ENCODE measurements at regions not wholly inside any gene's neighbourhood (a gene's known extent, or its start where the extent isn't known, plus 50 kb on each side); places are given as distances from the start of the nearest gene placed in this dataset.

- H3K4me1 Mint-ChIP-seq = no peaks in the 10 kb centered on the region
- intact Hi-C loops (cut with micrococcal nuclease) = no loop called here
- no peaks in the 10 kb centered on the region for H3K4me1 ChIP-seq (ENCODE audit: control insufficient read depth in 2 of 2, insufficient read depth in 2 of 2, low read length in 2 of 2)
- H3K36me3 Mint-ChIP-seq = no peaks in the 10 kb centered on the region
- H3K36me3 ChIP-seq (ENCODE audit: control insufficient read depth in 2 of 3, insufficient read depth in 3 of 3, low read length in 3 of 3) = no peaks in the 10 kb centered on the region
- no peak overlapping the region for H3K27ac Mint-ChIP-seq
- no peak overlapping the region for H3K4me3 Mint-ChIP-seq
- no peak overlapping the region for H3K4me3 ChIP-seq (ENCODE audit: low read length)
- ATAC-seq (no peak), DNase-seq (no peak)
- H3K27ac ChIP-seq (ENCODE audit: low read depth, low read length) = no peak overlapping the region
- CTCF ChIA-PET = no interaction called here
- H3K27me3 ChIP-seq (ENCODE audit: control insufficient read depth in 2 of 2, insufficient read depth in 2 of 2, low read length in 2 of 2) = no peaks in the 10 kb centered on the region
- POLR2A ChIA-PET = interaction anchor here (0.7 kb wide), 1 partner anchor 10 kb away, joined by 3 read pairs; no protein-coding TSS in a partner anchor
- no peaks in the 10 kb centered on the region for H3K9me3 ChIP-seq (ENCODE audit: control insufficient read depth in 2 of 3, low read length in 3 of 3)
- H3K27me3 Mint-ChIP-seq = no peaks in the 10 kb centered on the region
- H3K9me3 Mint-ChIP-seq = peaks cover 2 to 19% (median 5%) of the 10 kb centered on the region in 11 donors
Observed at GRCh38 chr3:116940719-116941118, 231.1 kb downstream of the TUSC7 start.

GRCh38 chr3:116946376-116946775 is 236.8 kb downstream of the TUSC7 start:
- intact Hi-C loops (cut with micrococcal nuclease) = no loop called here

DNA sequence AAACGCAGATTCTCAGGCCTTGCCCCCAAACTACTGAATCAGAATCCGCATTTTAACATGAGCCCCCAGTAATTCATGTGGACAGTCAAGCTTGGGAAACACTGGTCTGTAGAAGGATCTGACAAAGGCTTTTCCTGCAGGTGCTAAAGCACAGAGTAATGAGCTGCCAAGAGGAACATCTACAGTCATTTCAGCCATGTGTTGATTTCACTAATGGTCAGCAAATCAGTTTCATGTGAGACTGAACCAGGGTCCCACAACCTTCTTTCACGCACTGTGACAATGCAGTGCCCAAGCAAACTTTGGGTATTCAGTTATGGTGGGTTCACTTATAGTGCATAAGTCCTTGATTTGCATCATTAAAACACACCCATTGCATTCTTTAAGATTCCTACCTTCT is 237.6 kb downstream of the TUSC7 start:
- DNase-seq = no peak
- no peak overlapping the region for H3K27ac ChIP-seq (ENCODE audit: low read depth, low read length)
- Mint-ChIP-seq H3K9me3 (peaks cover 0 to 24% (median 3%) of the 10 kb centered on the region in 11 donors), H3K36me3 (no peaks in the 10 kb centered on the region), H3K4me1 (no peaks in the 10 kb centered on the region), H3K27ac (no peak overlapping the region), H3K4me3 (no peak overlapping the region), H3K27me3 (no peaks in the 10 kb centered on the region)
- ChIA-PET CTCF (no interaction called here), POLR2A (no interaction called here)
- no peaks in the 10 kb centered on the region for H3K4me1 ChIP-seq (ENCODE audit: control insufficient read depth in 2 of 2, insufficient read depth in 2 of 2, low read length in 2 of 2)
- H3K27me3 ChIP-seq (ENCODE audit: control insufficient read depth in 2 of 2, insufficient read depth in 2 of 2, low read length in 2 of 2) = no peaks in the 10 kb centered on the region
- ATAC-seq = no peak
- no peak overlapping the region for H3K4me3 ChIP-seq (ENCODE audit: low read length)
- intact Hi-C loops (cut with micrococcal nuclease) = no loop called here
- H3K36me3 ChIP-seq (ENCODE audit: control insufficient read depth in 2 of 3, insufficient read depth in 3 of 3, low read length in 3 of 3) = no peaks in the 10 kb centered on the region
- no peaks in the 10 kb centered on the region for H3K9me3 ChIP-seq (ENCODE audit: control insufficient read depth in 2 of 3, low read length in 3 of 3)

More at GRCh38 chr3:116946376-116946775, 236.8 kb downstream of the TUSC7 start:
- no peak overlapping the region for H3K4me3 ChIP-seq (ENCODE audit: low read length)
- no peaks in the 10 kb centered on the region for H3K4me1 ChIP-seq (ENCODE audit: control insufficient read depth in 2 of 2, insufficient read depth in 2 of 2, low read length in 2 of 2)
- H3K27me3 ChIP-seq (ENCODE audit: control insufficient read depth in 2 of 2, insufficient read depth in 2 of 2, low read length in 2 of 2) = no peaks in the 10 kb centered on the region
- Mint-ChIP-seq H3K4me3 (no peak overlapping the region), H3K27me3 (no peaks in the 10 kb centered on the region), H3K36me3 (no peaks in the 10 kb centered on the region), H3K27ac (no peak overlapping the region), H3K4me1 (no peaks in the 10 kb centered on the region), H3K9me3 (peaks cover 0 to 28% (median 5%) of the 10 kb centered on the region in 11 donors)
- no peaks in the 10 kb centered on the region for H3K9me3 ChIP-seq (ENCODE audit: control insufficient read depth in 2 of 3, low read length in 3 of 3)
- CTCF ChIA-PET = no interaction called here
- DNase-seq = no peak
- POLR2A ChIA-PET = no interaction called here
- ATAC-seq = no peak
- no peaks in the 10 kb centered on the region for H3K36me3 ChIP-seq (ENCODE audit: control insufficient read depth in 2 of 3, insufficient read depth in 3 of 3, low read length in 3 of 3)
- H3K27ac ChIP-seq (ENCODE audit: low read depth, low read length) = no peak overlapping the region

DNA sequence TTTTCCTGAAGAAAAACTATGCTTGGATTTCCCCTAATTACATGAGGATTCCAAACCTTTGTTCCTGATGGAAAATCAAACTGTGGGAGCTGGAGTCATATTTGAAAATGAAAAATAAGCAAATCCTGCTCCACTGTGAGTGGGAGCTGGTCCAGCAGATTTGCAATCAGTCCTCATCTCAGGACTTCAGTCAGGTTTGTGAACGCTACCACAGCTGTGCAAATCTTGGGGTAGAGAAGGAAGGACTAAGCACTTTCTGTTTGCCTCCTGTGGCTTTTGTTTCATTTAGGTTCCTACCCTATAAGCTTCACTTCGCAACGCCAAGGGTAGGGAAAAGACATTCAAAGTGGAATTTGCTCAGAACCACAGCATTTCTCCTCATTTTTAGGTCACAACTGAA is 238.2 kb downstream of the TUSC7 start:
- H3K27me3 Mint-ChIP-seq = no peaks in the 10 kb centered on the region
- POLR2A ChIA-PET = no interaction called here
- H3K27ac Mint-ChIP-seq = no peak overlapping the region
- H3K36me3 Mint-ChIP-seq = no peaks in the 10 kb centered on the region
- peaks cover 0 to 20% (median 3%) of the 10 kb centered on the region in 11 donors for H3K9me3 Mint-ChIP-seq
- no peak overlapping the region for H3K27ac ChIP-seq (ENCODE audit: low read depth, low read length)
- H3K9me3 ChIP-seq (ENCODE audit: control insufficient read depth in 2 of 3, low read length in 3 of 3) = no peaks in the 10 kb centered on the region
- intact Hi-C loops (cut with micrococcal nuclease) = no loop called here
- H3K4me1 ChIP-seq (ENCODE audit: control insufficient read depth in 2 of 2, insufficient read depth in 2 of 2, low read length in 2 of 2) = no peaks in the 10 kb centered on the region
- no peak for ATAC-seq
- no peak overlapping the region for H3K4me3 ChIP-seq (ENCODE audit: low read length)
- no peaks in the 10 kb centered on the region for H3K4me1 Mint-ChIP-seq
- no peak overlapping the region for H3K4me3 Mint-ChIP-seq
- no peaks in the 10 kb centered on the region for H3K27me3 ChIP-seq (ENCODE audit: control insufficient read depth in 2 of 2, insufficient read depth in 2 of 2, low read length in 2 of 2)
- DNase-seq = no peak
- CTCF ChIA-PET = no interaction called here
- no peaks in the 10 kb centered on the region for H3K36me3 ChIP-seq (ENCODE audit: control insufficient read depth in 2 of 3, insufficient read depth in 3 of 3, low read length in 3 of 3)

DNA sequence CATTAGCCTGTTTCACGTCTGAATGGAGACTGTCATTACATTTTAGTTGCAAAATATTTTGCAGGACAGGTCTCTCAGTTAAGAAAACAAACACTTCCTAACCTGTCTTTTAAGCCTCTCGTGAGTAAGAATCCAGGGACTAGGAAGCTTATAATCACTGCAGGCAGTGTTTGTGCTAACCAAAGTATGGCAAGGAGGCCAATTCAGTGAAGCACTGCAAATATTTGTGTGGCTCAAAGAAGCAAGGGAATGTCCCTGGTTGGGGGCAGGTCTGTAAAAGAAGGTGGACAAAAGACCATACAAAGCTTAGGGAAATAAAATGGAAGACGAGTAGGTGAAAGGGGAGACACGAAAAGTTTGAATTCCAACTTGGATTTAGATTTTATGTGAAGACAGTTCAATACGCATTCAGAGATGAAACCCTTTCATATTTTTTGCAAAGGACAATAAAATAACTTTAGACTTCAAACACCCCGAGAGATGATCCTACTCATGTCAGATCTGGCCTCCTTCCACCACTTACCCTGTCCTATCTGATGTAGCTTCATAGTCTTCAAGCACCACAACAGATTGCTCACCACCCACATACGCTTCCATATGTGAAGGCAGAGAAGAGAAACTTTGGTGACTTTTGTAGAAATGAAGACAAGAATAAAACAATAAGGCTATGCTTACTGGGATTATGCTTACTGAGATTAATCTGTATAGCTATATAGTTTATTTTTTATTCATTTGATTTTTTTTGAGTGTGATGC is 240.9 kb downstream of the TUSC7 start:
- CTCF ChIA-PET = no interaction called here
- POLR2A ChIA-PET = interaction anchor here (0.5 kb wide), 1 partner anchor 10 kb away, joined by 3 read pairs; no protein-coding TSS in a partner anchor

GRCh38 chr3:116951610-116952009 is 242.0 kb downstream of the TUSC7 start:
- ChIA-PET CTCF (no interaction called here), POLR2A (no interaction called here)
- Histone ChIP-seq H3K4me1 (ENCODE audit: control insufficient read depth in 2 of 2, insufficient read depth in 2 of 2, low read length in 2 of 2) (no peaks in the 10 kb centered on the region), H3K27me3 (ENCODE audit: control insufficient read depth in 2 of 2, insufficient read depth in 2 of 2, low read length in 2 of 2) (no peaks in the 10 kb centered on the region), H3K9me3 (ENCODE audit: control insufficient read depth in 2 of 3, low read length in 3 of 3) (no peaks in the 10 kb centered on the region), H3K4me3 (ENCODE audit: low read length) (no peak overlapping the region), H3K36me3 (ENCODE audit: control insufficient read depth in 2 of 3, insufficient read depth in 3 of 3, low read length in 3 of 3) (no peaks in the 10 kb centered on the region), H3K27ac (ENCODE audit: low read depth, low read length) (no peak overlapping the region)
- no peaks in the 10 kb centered on the region for H3K27me3 Mint-ChIP-seq
- no peaks in the 10 kb centered on the region for H3K4me1 Mint-ChIP-seq
- DNase-seq = no peak
- no peak overlapping the region for H3K4me3 Mint-ChIP-seq
- no peak overlapping the region for H3K27ac Mint-ChIP-seq
- no peak for ATAC-seq
- no peaks in the 10 kb centered on the region for H3K36me3 Mint-ChIP-seq
- intact Hi-C loops (cut with micrococcal nuclease) = no loop called here
- peaks cover 0 to 12% (median 0%) of the 10 kb centered on the region in 11 donors for H3K9me3 Mint-ChIP-seq

More for the DNA sequence above, 240.9 kb downstream of the TUSC7 start:
- H3K9me3 ChIP-seq (ENCODE audit: control insufficient read depth in 2 of 3, low read length in 3 of 3) = no peaks in the 10 kb centered on the region
- no peaks in the 10 kb centered on the region for H3K27me3 Mint-ChIP-seq
- no peaks in the 10 kb centered on the region for H3K36me3 Mint-ChIP-seq
- DNase-seq = no peak
- no peaks in the 10 kb centered on the region for H3K4me1 ChIP-seq (ENCODE audit: control insufficient read depth in 2 of 2, insufficient read depth in 2 of 2, low read length in 2 of 2)
- H3K4me3 Mint-ChIP-seq = no peak overlapping the region
- H3K27ac ChIP-seq (ENCODE audit: low read depth, low read length) = no peak overlapping the region
- no peaks in the 10 kb centered on the region for H3K36me3 ChIP-seq (ENCODE audit: control insufficient read depth in 2 of 3, insufficient read depth in 3 of 3, low read length in 3 of 3)
- H3K27me3 ChIP-seq (ENCODE audit: control insufficient read depth in 2 of 2, insufficient read depth in 2 of 2, low read length in 2 of 2) = no peaks in the 10 kb centered on the region
- H3K4me1 Mint-ChIP-seq = no peaks in the 10 kb centered on the region
- intact Hi-C loops (cut with micrococcal nuclease) = no loop called here
- H3K27ac Mint-ChIP-seq = no peak overlapping the region
- peaks cover 0 to 12% (median 0%) of the 10 kb centered on the region in 11 donors for H3K9me3 Mint-ChIP-seq
- no peak overlapping the region for H3K4me3 ChIP-seq (ENCODE audit: low read length)
- no peak for ATAC-seq

DNA sequence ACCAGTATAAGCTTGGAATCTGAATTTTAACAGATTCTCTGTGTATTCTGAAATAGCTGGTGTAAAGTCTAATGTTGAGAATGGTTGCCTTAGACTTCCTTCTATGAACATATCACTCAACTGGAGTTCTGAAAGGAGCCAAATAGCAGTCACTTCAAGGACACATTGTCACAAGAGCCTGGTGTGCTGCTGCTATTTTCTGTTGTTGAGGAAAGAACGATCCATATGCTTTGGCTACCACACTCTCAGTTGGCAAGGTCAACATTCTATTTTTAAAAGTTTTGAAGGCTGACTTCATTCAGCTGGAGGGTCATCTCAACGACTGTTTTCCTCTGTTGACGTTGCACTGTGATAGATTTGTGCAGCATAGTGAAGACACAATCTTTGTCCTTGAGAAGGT is 248.7 kb downstream of the TUSC7 start:
- H3K36me3 ChIP-seq (ENCODE audit: control insufficient read depth in 2 of 3, insufficient read depth in 3 of 3, low read length in 3 of 3) = no peaks in the 10 kb centered on the region
- H3K27me3 ChIP-seq (ENCODE audit: control insufficient read depth in 2 of 2, insufficient read depth in 2 of 2, low read length in 2 of 2) = no peaks in the 10 kb centered on the region
- Mint-ChIP-seq H3K4me3 (no peak overlapping the region), H3K27ac (no peak overlapping the region), H3K4me1 (no peaks in the 10 kb centered on the region), H3K27me3 (no peaks in the 10 kb centered on the region), H3K36me3 (no peaks in the 10 kb centered on the region), H3K9me3 (peaks cover 0 to 11% (median 0%) of the 10 kb centered on the region in 11 donors)
- no peak overlapping the region for H3K27ac ChIP-seq (ENCODE audit: low read depth, low read length)
- no peak overlapping the region for H3K4me3 ChIP-seq (ENCODE audit: low read length)
- DNase-seq (no peak), ATAC-seq (no peak)
- H3K9me3 ChIP-seq (ENCODE audit: control insufficient read depth in 2 of 3, low read length in 3 of 3) = no peaks in the 10 kb centered on the region
- POLR2A ChIA-PET = no interaction called here
- CTCF ChIA-PET = no interaction called here
- intact Hi-C loops (cut with micrococcal nuclease) = no loop called here
- no peaks in the 10 kb centered on the region for H3K4me1 ChIP-seq (ENCODE audit: control insufficient read depth in 2 of 2, insufficient read depth in 2 of 2, low read length in 2 of 2)

Measured in naive thymus-derived CD4-positive, alpha-beta T cell (primary cell).